ENCODE measurements at regions not wholly inside any gene's neighbourhood (a gene's known extent, or its start where the extent isn't known, plus 50 kb on each side); places are given as distances from the start of the nearest gene placed in this dataset.
A peak's percentile ranks its signal among the peaks of the same experiment; 100 is the strongest.

DNA sequence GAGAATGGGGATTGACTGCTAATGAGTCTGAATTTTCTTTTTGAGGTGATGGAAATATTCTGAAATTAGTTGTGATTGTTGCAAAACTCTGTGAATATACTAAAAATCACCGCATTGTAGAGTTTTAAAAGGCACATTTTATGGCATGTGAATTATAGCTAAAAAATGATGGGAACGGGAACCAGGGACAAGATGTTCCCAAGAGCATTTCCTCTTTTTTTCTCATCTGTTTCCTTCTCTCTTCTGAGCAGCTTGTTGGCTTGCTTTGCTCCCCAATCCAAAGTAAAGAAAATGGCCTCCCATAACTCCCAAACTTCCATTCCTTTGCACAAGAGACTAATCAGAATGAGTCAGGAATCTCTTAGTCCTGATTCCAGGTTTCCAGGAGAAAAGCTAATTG is 459.2 kb downstream of the TSHZ3 start:
- no peak for DNase-seq

DNA sequence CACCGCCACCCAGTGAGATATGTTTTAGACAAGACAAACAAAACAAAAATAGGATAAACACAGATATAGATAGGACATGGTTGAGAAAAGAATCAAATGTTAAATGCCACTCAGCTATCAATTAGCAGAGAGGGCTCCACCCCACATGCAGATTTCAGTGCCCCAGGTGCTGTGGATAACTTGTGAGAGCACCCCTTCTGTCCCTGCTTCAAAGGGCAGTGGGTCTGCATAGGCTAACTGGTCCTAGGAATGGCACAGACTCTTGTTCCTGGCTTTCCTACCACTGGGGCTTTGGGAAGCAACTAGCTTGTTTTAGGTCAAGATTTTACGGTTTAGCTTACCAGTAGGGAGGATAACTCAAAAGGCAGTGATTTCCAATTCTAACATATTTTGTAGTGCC is 460.3 kb downstream of the TSHZ3 start:
- no peak for DNase-seq

DNA sequence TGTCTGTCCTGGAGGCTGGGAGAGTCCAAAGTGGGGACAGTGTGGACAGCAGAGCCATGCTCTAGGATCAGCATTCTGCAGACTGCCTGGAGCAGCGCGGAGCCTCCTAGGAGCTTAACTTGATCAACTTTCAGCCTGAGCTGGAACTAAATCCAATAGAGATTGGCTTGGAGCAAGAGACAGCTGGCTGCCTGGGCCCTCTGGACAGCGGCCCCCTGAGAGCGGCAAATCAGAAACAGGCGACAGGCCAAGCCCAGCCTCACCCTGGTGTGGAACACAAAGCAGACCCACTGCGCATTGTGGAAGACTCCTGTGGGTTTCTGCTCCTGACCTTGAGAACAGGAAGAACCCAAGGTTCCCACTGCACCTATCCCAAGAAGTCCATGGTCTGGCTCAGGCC is 462.2 kb downstream of the TSHZ3 start:
- DNase-seq: no peak

DNA sequence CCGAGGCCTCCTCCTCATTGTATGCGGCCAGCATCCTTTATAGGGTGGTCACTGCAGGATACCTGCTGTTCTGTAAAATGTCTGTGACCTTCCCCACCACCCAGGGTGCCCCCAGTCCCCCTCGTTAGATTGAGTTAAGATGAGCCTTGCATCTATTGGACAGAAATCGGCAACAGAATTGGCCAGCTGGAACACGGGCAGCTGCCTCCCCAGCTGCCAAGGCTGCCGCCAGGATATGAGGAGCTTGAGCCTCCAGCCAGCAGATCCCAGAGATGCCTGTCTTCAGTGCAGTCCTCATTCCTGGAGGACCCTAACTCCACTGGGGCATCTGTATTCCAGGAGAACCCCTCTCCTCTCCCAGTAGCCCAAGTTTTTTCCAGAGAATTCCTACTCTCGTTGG is 463.0 kb downstream of the TSHZ3 start:
- no peak for DNase-seq

DNA sequence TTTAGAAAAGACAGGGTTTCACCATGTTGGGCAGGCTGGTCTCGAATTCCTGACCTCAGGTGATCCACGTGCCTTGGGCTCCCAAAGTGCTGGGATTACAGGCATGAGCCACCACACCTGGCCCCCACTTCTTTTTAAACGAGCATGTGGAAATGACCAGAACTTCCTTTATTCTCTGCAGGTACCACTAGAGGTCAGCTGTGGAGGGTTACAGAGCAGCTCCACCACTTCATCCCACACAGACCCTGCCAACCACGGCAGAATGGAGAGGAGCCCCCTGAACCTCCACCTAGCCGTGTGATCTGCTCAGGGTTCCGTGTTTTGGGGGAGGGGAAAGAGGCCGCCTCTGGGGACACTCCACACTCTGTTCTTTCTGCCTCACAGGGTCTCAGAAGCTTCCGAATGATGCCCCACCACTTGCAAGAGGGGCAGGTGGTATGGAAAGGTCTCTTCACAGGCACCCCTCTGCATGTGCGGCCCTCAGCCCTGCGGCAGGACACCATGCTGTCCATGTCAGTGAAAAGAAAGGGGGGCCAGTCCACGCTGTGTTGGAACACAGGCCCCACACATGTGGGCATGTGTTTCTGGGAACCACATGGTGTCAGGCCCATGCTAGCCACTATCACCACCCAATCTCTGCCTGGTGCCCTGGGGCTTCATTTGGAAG is 465.0 kb downstream of the TSHZ3 start:
- DNase-seq: no peak

DNA sequence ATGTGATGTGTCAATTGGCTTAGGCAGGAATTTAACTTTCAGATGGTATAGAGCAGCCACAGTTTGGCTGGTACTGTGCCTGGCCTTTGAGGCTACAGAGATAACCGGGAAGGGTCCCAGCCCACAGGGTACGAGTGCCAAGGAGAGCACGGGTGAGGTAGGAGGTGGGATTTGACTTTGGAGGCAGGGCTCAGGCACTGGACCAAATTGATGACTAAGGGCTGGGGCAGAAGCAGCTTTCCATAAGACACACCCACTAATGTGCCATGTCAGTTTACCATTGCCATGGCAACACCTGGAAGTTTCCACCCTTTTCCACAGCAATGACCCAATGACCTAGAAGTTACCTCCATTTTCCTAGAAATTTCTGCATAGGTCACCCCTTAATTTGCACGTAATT is 466.2 kb downstream of the TSHZ3 start:
- DNase-seq: no peak

DNA sequence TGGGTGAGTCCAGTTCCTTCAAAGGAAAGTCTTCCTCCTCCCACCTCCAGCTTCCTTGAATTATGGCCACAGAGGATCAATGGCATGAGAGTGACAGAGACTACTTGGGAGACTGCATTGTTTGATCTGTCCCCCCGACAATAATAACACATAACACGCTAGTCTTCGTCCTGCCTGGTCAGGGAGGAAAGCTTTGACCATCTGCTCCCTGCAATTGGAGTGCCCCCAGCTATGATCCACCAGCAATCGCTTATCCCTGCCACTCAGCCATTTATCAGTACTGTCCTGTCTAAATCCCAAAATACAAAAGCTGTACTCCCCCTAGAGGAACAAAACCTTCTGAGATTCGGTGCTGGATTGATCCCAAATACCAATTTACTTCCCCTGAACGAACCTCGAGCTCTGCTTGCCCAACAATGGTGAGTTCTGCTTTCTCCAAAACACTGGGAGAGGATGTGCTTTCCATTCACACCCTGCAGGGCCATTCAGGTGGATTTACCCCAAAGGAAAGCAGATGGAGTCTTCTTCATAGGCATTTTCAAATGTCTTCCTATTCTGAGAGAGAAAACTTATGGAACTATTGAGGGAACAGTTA is 466.7 kb downstream of the TSHZ3 start:
- DNase-seq: no peak

DNA sequence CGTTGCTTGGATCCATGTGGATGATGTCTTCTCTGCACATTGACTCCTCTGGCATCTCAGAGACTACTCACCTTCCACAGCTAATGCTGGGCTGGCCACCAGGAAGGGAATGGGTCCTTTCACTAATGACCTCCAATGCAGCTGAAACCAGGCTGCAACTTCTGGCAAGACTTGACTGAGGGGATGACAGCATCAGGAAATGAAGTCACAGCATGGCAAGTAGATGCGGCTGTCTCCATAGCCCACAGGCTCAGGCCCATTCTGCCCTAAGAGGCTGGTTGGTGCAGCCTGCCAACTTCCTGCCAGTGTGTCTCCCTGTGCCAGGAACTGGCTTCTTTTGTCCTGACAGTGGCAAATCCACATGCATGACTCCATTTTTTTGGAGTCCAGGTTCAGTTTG is 467.3 kb downstream of the TSHZ3 start:
- no peak for DNase-seq

DNA sequence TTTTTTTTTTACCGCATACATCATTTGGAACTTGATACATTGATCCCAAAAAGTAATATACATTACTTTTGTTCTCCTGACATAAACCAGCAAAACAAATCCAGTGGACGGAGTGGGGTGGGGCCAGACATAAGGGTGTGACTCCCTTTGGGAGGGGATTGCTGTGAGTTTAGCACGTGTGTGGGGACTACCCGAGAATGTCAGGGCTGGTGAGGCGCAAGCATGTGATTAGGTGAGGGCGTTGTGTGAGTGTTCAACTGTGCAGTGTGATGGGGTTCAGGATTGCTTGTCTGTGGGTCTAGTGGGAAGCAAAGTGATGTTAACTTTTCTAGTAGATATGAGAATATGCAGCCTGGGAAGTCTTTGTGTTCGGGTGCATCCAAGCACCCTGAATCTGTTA is 468.0 kb downstream of the TSHZ3 start:
- DNase-seq: no peak

DNA sequence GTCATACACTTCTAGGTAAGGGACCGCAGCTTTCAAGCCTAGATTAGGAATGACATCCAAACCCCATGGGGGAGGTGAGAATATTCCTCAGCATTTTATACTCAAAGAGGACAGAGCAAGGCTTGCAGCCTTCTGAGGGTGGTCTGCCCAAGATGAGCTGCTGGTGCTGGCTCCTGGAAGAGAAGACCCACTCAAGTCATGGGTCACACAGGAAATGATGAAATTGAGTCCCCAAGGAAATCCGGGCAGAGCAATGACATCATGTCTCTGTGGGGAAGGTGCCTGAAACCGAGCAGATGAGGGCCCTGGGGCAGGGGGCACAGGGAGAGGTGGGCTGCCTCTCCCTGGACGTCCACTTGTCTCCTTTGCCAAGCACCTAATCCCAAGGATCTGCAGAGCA is 468.7 kb downstream of the TSHZ3 start:
- no peak for DNase-seq

DNA sequence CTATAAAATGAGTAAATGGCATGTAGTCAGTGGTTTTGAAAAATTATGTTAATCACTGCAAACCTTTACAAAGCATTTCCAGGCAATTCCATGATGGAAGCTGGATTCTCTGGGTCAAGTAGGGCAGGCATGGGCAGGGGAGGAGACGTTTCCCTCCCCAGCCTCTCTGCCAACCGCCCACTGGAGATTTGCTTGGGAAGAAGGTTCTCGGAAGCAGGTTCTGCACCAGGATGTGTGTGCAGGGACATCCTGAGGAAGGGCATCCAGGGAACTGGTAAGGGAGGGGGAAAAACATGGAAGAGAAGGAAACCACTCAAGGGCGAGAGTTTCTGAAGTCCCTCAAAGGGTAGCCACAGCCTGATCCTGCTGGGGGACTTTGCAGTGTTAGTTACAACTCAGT is 469.1 kb downstream of the TSHZ3 start:
- DNase-seq: no peak

DNA sequence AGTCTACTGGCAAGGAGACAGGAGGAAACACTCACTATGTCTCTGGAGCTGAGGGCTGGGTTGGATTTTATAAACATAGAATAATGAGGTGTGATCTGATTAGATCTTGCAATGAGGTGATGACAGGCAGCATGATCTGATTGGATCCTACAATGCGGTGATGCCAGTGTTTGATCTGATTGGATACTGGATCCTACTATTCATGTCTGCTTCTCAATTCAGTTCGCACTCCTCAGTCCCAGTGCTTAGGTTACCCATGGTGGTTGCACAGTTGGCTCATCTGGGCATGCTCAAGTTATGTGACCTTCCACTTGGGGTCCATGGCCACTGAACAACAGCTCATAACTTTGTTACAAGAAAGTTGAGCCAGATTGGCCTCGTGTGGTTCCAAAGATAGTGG is 469.5 kb downstream of the TSHZ3 start:
- no peak for DNase-seq

DNA sequence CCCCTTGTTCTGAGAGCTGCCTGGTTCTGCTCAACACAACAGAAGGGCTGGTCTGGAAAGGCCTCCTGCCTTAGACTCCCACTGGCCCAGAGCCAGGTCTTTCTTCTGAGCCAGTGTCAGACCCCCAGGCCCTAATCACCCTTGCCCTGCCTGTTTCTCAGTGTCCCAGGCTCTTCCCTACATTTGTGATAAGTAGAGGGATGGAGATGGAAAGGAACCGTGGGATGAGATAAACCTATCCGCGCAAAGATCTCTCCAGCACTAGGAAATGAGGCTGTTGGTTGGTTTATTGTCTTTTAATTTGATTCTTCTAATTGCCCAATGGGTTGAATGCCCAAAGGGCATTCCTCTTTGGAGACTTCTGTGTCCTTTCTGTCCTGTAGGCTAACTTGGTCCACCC is 470.0 kb downstream of the TSHZ3 start:
- DNase-seq: no peak

DNA sequence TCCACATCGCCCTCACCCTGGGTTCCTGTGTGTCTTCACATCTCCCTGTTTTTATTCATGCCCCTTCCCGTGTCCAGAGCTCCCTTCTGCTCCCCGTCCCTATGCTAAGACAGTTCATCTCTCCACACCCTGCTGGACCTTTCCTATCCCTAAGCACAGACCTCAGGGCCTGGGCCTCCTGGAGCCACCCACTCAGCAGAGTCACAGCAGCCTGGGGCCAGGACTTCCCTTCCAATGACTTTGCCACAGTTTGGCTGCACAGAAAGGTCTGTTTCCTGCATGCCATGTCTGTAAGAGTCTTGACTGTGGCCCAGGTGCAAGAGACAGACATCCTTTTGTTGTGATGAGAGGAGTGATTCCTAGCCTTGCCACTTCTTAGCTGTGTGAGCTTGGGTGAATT is 470.7 kb downstream of the TSHZ3 start:
- no peak for DNase-seq

DNA sequence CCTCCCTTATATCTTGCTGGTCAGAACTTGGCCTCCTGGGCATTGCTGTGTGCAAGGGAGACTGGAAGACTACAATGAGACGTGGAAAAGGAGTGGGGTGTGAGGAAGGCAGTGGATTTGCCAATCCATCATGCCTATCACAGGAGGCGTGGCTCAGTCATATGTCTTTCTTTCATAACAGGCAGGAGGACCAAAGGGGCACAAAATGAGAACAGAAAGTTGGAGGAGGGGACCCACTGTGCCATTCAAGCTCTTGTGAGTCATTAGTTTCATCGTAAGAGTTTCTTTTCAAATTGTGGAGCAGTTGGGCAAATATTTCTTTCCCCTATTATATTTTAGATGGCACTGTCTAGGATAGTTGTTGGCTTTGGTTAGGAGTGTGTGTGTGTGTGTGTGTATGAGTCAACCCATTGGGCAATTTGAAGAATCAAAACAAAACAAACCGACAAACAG is 471.5 kb downstream of the TSHZ3 start:
- DNase-seq: peak in 1 of 2 donors; percentile 10

DNA sequence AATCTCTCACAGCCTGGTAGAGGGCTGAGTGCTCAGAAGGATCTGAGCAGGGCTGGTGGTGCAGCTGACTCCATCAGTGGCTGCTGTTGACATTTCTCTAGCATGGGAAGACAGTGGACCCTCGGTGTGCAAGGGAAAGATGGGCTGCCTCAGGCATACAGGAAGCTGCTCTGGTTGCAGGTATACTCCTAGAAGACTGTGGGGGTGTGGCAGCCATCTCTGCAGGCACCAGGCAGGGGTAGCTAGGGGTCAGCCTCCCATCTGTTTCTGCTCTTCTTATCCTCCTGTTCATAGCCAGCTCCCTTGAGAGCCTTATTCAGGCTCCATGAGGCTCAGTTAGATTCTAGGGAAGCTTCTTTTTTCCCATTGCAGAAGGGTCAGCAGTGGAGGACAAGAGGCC is 475.5 kb downstream of the TSHZ3 start:
- DNase-seq: no peak

DNA sequence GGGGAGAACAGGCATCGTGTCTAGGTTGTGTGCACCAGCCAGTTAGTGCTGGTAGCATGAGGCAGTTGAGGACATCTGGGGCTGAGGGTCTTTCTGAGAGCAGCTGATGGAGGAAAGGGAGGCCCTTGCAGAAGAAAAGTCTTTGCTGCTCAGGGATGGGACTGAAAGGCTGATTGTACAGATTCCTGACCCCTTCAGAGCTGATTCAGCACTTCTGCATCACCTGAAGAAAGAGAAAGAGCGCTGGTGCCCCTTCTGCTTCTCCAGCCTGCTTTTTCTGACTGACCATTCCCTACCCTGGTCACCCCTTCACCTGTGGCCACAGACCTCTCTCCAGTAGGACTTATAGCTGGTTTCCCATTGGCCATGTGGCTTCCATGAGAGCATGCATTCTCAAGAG is 476.2 kb downstream of the TSHZ3 start:
- no peak for DNase-seq

DNA sequence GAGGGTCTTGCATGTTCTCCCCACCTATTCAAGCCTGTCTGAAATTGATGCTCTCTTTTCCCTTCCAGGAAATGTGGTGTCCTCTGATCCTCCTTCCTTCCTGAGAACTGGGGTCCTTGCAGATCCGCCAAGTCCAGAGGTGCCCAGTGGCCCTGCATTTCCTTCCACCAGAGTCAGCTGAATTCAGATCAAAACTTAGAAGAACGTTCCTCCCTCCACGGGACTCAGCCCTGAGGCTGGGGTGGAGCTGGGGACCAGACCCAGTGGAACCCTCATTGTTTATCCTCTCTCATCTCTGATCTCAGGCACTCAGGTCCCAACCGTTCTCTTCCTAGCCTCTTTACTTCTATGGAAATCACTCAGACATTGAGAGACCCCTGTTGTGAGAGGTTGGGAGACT is 477.3 kb downstream of the TSHZ3 start:
- no peak for DNase-seq

DNA sequence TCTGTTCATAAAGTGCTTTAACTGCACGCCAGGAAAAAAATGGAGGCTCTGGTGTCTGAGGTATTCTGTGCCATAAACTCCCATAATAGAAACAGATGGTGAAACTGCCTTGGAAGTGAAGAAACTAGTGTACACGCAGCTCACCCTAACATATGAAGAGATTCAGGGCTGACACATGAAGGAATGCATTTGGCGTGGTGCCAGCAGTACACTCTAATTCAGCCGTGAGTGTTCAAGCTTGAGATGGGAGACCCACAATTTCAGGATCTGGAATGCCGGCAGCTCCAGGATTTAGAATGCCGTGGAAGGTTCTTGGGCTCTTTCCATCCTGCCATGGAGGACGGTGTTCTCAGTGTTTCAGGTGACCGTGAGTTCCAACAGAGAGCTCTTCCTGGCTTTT is 478.4 kb downstream of the TSHZ3 start:
- DNase-seq: no peak

DNA sequence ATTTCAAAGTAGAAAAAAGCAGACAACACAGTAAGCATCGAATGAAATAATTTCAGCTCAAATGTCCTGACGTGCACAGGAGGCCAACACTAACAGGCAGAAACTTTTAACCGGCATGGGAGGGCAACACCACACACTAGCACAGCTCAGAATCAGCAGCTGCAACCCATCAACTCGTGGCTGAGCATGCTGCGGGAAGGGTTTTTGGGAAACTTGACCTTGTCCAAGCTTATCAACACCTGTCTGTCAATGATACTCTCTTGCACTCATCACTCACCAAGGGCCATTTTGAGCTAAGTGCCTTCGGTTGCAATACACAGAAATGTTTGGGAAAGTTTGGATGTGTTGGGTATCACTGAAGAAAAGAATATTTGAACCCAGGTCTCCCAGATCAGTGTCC is 483.7 kb downstream of the TSHZ3 start:
- DNase-seq: no peak

DNA sequence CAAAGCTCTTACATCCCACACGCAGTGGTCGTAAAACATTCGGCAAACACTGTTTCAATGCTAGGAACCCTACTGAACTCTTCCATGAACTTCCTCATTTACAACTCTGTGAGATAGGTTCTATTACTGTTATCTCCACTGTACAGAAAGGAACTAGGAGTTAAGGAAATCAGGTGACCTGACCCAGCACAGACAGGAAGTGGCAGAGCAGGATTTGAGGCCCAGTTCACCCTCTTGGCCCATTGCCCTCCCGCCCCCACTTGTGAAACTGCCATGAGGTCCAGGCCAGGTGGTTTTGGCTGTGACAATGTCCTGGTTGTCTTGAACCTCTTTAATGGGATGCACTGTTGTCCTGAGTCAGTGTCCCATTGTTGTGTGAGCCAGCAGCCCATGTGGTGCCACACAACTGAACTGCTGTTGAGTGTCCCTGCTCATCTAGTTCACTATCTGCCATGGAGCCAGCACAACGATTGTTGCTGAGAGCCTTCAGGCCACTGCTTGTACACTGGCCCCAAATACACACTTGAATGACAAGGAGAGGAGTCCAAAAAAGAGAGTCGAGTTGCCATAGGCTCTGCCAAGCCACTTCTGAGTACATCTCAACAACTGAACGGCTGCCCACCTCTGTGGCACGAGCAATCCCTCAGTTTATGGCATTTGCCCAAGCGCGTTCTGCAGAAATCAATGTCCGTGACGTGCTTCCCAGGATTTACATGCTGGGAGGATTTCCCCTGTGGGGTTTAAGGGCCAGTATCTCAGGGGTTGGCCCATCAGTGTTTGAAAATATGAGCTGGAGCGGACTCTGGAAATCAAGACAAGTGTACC is 484.6 kb downstream of the TSHZ3 start:
- DNase-seq: no peak

DNA sequence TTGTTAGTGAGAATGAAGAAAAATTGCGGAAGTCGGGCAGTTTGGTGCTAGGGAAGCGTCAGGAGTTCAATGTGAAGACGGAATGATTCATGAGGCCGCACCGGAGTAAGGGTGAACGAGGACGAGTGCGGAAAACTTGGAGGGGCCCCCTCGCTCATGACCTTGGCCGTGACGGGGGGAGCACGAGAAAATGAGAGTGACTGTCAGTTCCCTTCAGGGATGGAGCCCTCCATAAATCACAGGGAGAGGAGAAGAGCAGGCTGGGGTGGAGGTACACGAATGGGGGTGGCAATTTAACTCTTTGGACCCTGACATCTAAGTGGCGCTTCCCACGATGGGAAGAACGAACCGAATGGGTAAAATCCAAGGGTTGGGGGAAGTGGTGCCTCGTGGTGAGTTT is 486.4 kb downstream of the TSHZ3 start:
- no peak for DNase-seq

DNA sequence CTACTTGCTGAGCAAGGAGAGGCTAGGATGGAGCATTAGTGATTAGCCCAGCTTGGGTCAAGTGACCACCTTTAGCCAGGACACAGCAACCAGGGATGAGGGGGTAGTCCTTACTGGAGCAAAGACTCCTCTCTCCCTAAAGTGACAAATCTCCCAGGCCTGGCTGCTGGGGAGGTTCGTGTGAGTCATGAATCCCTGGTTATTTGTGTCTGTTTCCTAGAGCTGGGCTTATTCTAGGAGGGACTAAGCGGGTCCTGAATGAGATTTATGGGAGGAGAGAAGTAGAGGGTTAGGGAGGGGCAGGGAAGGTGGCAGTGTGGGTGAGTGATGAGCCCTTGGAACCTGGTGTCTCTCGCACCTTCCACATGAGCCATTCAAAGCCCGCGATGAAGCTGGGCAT is 487.3 kb downstream of the TSHZ3 start:
- DNase-seq: no peak

DNA sequence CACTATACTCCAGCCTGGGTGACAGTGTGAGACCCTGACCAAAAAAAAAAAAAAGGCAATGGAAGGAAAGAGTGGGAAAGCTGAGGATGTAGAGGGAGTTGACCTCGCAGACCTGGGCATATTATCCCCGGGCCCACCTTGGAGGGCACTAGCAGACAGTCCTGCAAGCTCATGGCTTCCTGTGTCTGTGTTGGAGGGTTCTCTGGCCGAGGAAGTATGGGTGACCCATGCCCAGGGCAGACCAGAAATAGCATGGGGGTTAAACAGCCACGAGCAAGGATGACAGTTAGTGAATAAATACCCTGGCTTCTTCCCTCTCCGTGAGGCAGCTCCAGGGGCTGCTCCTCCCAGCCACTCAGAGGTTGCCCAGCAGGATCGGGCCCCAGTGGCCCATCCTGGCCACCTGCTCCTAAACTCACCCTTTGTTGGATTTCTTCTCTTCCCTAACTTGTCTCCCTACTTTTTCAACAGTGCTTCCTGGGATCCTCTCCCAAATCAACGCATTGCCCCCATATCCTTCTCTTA is 485.8 kb downstream of the ZNF536 start:
- DNase-seq: no peak
